ENCODE measurements at regions not wholly inside any gene's neighbourhood (a gene's known extent, or its start where the extent isn't known, plus 50 kb on each side); places are given as distances from the start of the nearest gene placed in this dataset.

DNA sequence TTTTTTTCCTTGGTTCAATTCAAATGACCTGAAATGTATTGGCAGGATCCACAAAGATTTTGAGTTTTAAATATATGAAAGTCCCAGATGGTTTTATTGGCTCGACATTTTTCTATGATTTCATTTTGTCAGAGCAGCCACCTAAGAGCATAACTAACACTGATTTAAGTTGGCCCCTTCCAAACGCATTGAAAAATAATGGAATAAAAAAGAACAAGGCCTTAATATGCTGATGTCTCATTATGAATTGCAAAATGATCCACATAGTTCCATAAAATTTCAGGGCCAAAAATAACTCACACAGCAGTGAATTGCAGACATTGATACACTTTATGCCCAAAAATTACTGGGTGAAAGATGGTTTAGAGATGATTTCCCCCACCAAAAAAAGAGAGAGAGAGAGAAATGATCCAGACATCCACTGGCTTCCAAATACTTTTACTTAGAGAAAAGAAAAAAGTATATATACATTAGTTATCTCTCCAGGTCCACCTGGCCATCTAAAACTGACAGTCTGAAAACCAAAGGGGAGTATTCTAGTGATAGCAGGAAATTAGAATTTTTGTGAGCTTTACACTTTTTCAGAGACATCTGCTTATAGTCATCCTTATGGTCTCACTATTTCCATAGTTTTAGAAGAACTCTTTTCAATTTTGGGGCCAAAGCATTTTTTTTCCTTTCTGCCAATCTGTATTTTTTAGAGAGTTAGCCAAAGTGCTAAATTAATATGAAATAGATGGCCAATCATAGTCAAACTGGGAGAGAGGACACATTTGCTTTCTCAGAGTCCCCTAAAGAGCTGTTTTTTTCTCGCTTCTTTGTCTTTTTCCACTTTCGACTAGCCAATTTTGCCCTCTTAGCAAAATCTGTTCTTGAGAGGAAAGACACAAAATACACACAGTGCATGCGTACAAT is 213.5 kb upstream of the RND3 start:
- TF ChIP-seq EZH2 (IDR thresholded peaks at IDR 0.05) = no peak
- no peak for TF ChIP-seq POLR2AphosphoS5 (IDR thresholded peaks at IDR 0.05; ENCODE audit: borderline replicate concordance, low read depth, low read length)
- TF ChIP-seq FOXP2 (optimal IDR thresholded peaks at IDR 0.05; ENCODE audit: control extremely low read depth, extremely low read length, insufficient read depth) = no peak
